GM23248 (cell line): ENCODE measurements at regions not wholly inside any gene's neighbourhood (a gene's known extent, or its start where the extent isn't known, plus 50 kb on each side); places are given as distances from the start of the nearest gene placed in this dataset.

Experiments
- DNase-seq: peaks from one replicate; pipeline ENCODE4 v3.0.0-alpha.2; 2015
- H2AFZ ChIP-seq: fragments of 200-600 bp; sonication (generic); 2 replicates; pipeline ENCODE4 v1.6.1; 2016; ENCODE audit warnings: antibody characterized with exemption
- H3F3A ChIP-seq: fragments of 200-600 bp; sonication (generic); 2 replicates; pipeline ENCODE4 v1.6.1; 2016; ENCODE audit warnings: mild to moderate bottlenecking, antibody characterized with exemption, mixed run types; ENCODE audit not compliant: insufficient read depth
- H3K27ac ChIP-seq: fragments of 200-600 bp; sonication (generic); 2 replicates; pipeline ENCODE4 v1.5.1; 2016; ENCODE audit warnings: mild to moderate bottlenecking
- H3K27me3 ChIP-seq: fragments of 200-600 bp; sonication (generic); replicated peaks from 2 replicates; pipeline ENCODE4 v1.6.1; 2016; ENCODE audit warnings: mild to moderate bottlenecking; ENCODE audit not compliant: insufficient read depth
- H3K36me3 ChIP-seq: fragments of 200-600 bp; sonication (generic); 2 replicates; pipeline ENCODE4 v1.6.1; 2016; ENCODE audit warnings: low read depth, mild to moderate bottlenecking
- H3K4me1 ChIP-seq: fragments of 200-600 bp; sonication (generic); 2 replicates; pipeline ENCODE4 v1.6.1; 2016; ENCODE audit warnings: mild to moderate bottlenecking; ENCODE audit not compliant: insufficient read depth
- H3K4me2 ChIP-seq: fragments of 200-600 bp; sonication (generic); one replicate; pipeline ENCODE4 v1.6.1; 2016; ENCODE audit warnings: mild to moderate bottlenecking; ENCODE audit not compliant: unreplicated experiment
- H3K4me3 ChIP-seq: fragments of 200-600 bp; sonication (generic); 2 replicates; pipeline ENCODE4 v1.5.1; 2016; ENCODE audit warnings: mild to moderate bottlenecking
- H3K79me2 ChIP-seq: fragments of 200-600 bp; sonication (generic); 2 replicates; pipeline ENCODE4 v1.6.1; 2016; ENCODE audit warnings: mild to moderate bottlenecking; ENCODE audit not compliant: insufficient read depth
- H3K9ac ChIP-seq: fragments of 200-600 bp; sonication (generic); 2 replicates; pipeline ENCODE4 v1.6.1; 2016; ENCODE audit warnings: mild to moderate bottlenecking
- H3K9me2 ChIP-seq: fragments of 200-600 bp; sonication (generic); 2 replicates; pipeline ENCODE4 v1.6.1; 2016; ENCODE audit warnings: mixed run types, mild to moderate bottlenecking, moderate library complexity; ENCODE audit not compliant: insufficient read depth
- H3K9me3 ChIP-seq: fragments of 200-600 bp; sonication (generic); one replicate; pipeline ENCODE4 v1.6.1; 2017; ENCODE audit warnings: low read depth
- H4K20me1 ChIP-seq: fragments of 200-600 bp; sonication (generic); 2 replicates; pipeline ENCODE4 v1.6.0; 2016; ENCODE audit not compliant: insufficient read depth
- EZH2 ChIP-seq: fragments of 200-600 bp; sonication (generic); IDR thresholded peaks from 2 replicates; pipeline ENCODE4 v1.6.1; 2018; ENCODE audit warnings: antibody characterized with exemption, mild to moderate bottlenecking; ENCODE audit not compliant: insufficient read depth, poor library complexity, severe bottlenecking
- EZH2phosphoT487 ChIP-seq: fragments of 200-600 bp; sonication (generic); IDR thresholded peaks from 2 replicates; pipeline ENCODE4 v1.6.1; 2018; ENCODE audit warnings: antibody characterized with exemption, moderate library complexity, mild to moderate bottlenecking, low read depth; ENCODE audit not compliant: insufficient read depth
- WGBS, 2 experiments: methylation state at CpG; one replicate each; pipeline ENCODE4 v1.1.6; 2015 to 2017; ENCODE audit warnings: low lambda C conversion rate in 2 of 2, low coverage in 1 of 2; ENCODE audit errors: missing lambda C conversion rate in 2 of 2; 5-methylcytosine and 5-hydroxymethylcytosine counted together
- in situ Hi-C: fragments of 300-500 bp; cut with MboI; formaldehyde crosslinking; loops from 2 replicates; pipeline ENCODE4 v1.15.0; 2020

GRCh38 chr6:56840467-56841380 is 114.2 kb upstream of the BEND6 start:
- Histone ChIP-seq H3K27me3 (no peaks in the 10 kb centered on the region), H3K4me2 (peak overlapping the region; percentile 100), H3K9me2 (no peaks in the 10 kb centered on the region), H3K27ac (peak overlapping the region; percentile 71), H3K4me1 (peaks cover 44% of the 10 kb centered on the region), H3K4me3 (peak overlapping the region; percentile 95), H3F3A (peaks cover 55% of the 10 kb centered on the region), H3K9ac (peak overlapping the region; percentile 82), H3K9me3 (no peaks in the 10 kb centered on the region), H4K20me1 (peaks cover 5% of the 10 kb centered on the region; the same call in 1 of the 2 replicates), H3K36me3 (no peaks in the 10 kb centered on the region), H2AFZ (no peak overlapping the region), H3K79me2 (peaks cover 95% of the 10 kb centered on the region)
- peak; percentile 86 for DNase-seq
- in situ Hi-C loops = loop anchor here (25.0 kb wide), 1 partner anchor 128 kb away; no protein-coding TSS in a partner anchor
- WGBS, 2 experiments = 26 to 28% methylated on average over 6 of the region's 6 CpGs
- TF ChIP-seq EZH2 (no peak), EZH2phosphoT487 (no peak)

GRCh38 chr6:56839533-56840183 is 115.2 kb upstream of the BEND6 start:
- H4K20me1 ChIP-seq = peaks cover 11% of the 10 kb centered on the region; the same call in 1 of the 2 replicates
- peaks cover 51% of the 10 kb centered on the region for H3F3A ChIP-seq
- no peak for DNase-seq
- in situ Hi-C loops = loop anchor here (10.0 to 25.0 kb wide), 2 partner anchors 127 to 195 kb away; partner anchors contain the start of gene DST
- WGBS, 2 experiments = 69 to 71% methylated on average over 6 of the region's 6 CpGs
- no peaks in the 10 kb centered on the region for H3K9me3 ChIP-seq
- H3K4me3 ChIP-seq = peak overlapping the region; percentile 95
- H3K27me3 ChIP-seq = no peaks in the 10 kb centered on the region
- peak overlapping the region; percentile 71 for H3K27ac ChIP-seq
- H3K4me1 ChIP-seq = peaks cover 44% of the 10 kb centered on the region
- no peak overlapping the region for H2AFZ ChIP-seq
- peak overlapping the region; percentile 100 for H3K4me2 ChIP-seq
- H3K9me2 ChIP-seq = no peaks in the 10 kb centered on the region
- TF ChIP-seq EZH2phosphoT487 = no peak
- no peak for TF ChIP-seq EZH2
- H3K9ac ChIP-seq = peak overlapping the region; percentile 82
- peaks cover 95% of the 10 kb centered on the region for H3K79me2 ChIP-seq
- no peaks in the 10 kb centered on the region for H3K36me3 ChIP-seq

- peaks cover 95% of the 10 kb centered on the region for H3K79me2 ChIP-seq
- 100% methylated on average over 1 of the region's 1 CpG for WGBS, 2 experiments
- H3K27me3 ChIP-seq = no peaks in the 10 kb centered on the region
- H3K36me3 ChIP-seq = no peaks in the 10 kb centered on the region
- peaks cover 45% of the 10 kb centered on the region for H3K4me1 ChIP-seq
- in situ Hi-C loops = loop anchor here (10.0 to 25.0 kb wide), 2 partner anchors 127 to 194 kb away; partner anchors contain the start of gene DST
- H2AFZ ChIP-seq = no peak overlapping the region
- H3K9ac ChIP-seq = no peak overlapping the region
- DNase-seq = no peak
- H4K20me1 ChIP-seq = peaks cover 15% of the 10 kb centered on the region; the same call in 1 of the 2 replicates
- TF ChIP-seq EZH2phosphoT487 = no peak
- TF ChIP-seq EZH2 = no peak
- no peaks in the 10 kb centered on the region for H3K9me2 ChIP-seq
- peak overlapping the region; percentile 95 for H3K4me3 ChIP-seq
- peak overlapping the region; percentile 71; the same call in 1 of the 2 replicates for H3K27ac ChIP-seq
- peaks cover 46% of the 10 kb centered on the region for H3F3A ChIP-seq
- H3K9me3 ChIP-seq = no peaks in the 10 kb centered on the region
- peak overlapping the region; percentile 100 for H3K4me2 ChIP-seq
Observed at GRCh38 chr6:56838965-56839364, 115.9 kb upstream of the BEND6 start.

- no peaks in the 10 kb centered on the region for H3K9me3 ChIP-seq
Observed at GRCh38 chr6:56838016-56838555, 116.8 kb upstream of the BEND6 start.

More at GRCh38 chr6:56838016-56838555, 116.8 kb upstream of the BEND6 start:
- no peaks in the 10 kb centered on the region for H3K36me3 ChIP-seq
- H2AFZ ChIP-seq = no peak overlapping the region
- no peak for TF ChIP-seq EZH2phosphoT487
- no peak for TF ChIP-seq EZH2
- H3K27ac ChIP-seq = peak overlapping the region; percentile 5; the same call in 1 of the 2 replicates
- H3K4me3 ChIP-seq = no peak overlapping the region
- peaks cover 23% of the 10 kb centered on the region; the same call in 1 of the 2 replicates for H4K20me1 ChIP-seq
- no peaks in the 10 kb centered on the region for H3K9me2 ChIP-seq
- H3K4me2 ChIP-seq = peak overlapping the region; percentile 100
- H3K79me2 ChIP-seq = peaks cover 100% of the 10 kb centered on the region
- WGBS, 2 experiments = 13 to 15% methylated on average over 2 of the region's 2 CpGs
- peak overlapping the region; percentile 16; the same call in 1 of the 2 replicates for H3K9ac ChIP-seq
- H3K4me1 ChIP-seq = peaks cover 54% of the 10 kb centered on the region
- peaks cover 52% of the 10 kb centered on the region for H3F3A ChIP-seq
- in situ Hi-C loops = loop anchor here (10.0 to 25.0 kb wide), 2 partner anchors 126 to 193 kb away; partner anchors contain the start of gene DST
- no peak for DNase-seq
- H3K27me3 ChIP-seq = no peaks in the 10 kb centered on the region
